SK-N-SH (cell line): ENCODE measurements at regions not wholly inside any gene's neighbourhood (a gene's known extent, or its start where the extent isn't known, plus 50 kb on each side); places are given as distances from the start of the nearest gene placed in this dataset.

Source experiments
- FOXJ3 ChIP-seq: sonication (generic); formaldehyde crosslinking; IDR thresholded peaks from 2 replicates; pipeline ENCODE4 v1.5.1; 2020; ENCODE audit warnings: mild to moderate bottlenecking, missing genetic modification reagents
- RCOR1 ChIP-seq: fragments of 150-350 bp; IDR thresholded peaks from 2 replicates; pipeline ENCODE4 v1.6.1; 2017; ENCODE audit warnings: antibody characterized with exemption, low read length
- RFX5 ChIP-seq: IDR thresholded peaks from 2 replicates; pipeline ENCODE4 v1.6.1; 2012; ENCODE audit warnings: mild to moderate bottlenecking, improper control_type of control experiment, low read length
- SMC3 ChIP-seq: IDR thresholded peaks from 2 replicates; pipeline ENCODE4 v1.6.1; 2012; ENCODE audit warnings: low read depth, low read length, improper control_type of control experiment
- TAF1 ChIP-seq: IDR thresholded peaks from 2 replicates; pipeline ENCODE4 v1.6.1; 2012; ENCODE audit warnings: low read depth, mild to moderate bottlenecking, low read length, moderate library complexity, borderline replicate concordance
- TEAD4 ChIP-seq: IDR thresholded peaks from 2 replicates; pipeline ENCODE4 v1.4.0; 2012; ENCODE audit warnings: mild to moderate bottlenecking, borderline replicate concordance; ENCODE audit not compliant: insufficient read depth
- USF2 ChIP-seq: fragments of 150-350 bp; IDR thresholded peaks from 2 replicates; pipeline ENCODE4 v1.6.1; 2017; ENCODE audit warnings: antibody characterized with exemption, low read length, low read depth, borderline replicate concordance
- TF ChIP-seq, protein P1 (sequence below): fragments of 200-600 bp; sonication (generic); IDR thresholded peaks from 2 replicates; pipeline ENCODE4 v1.6.1; 2017; ENCODE audit warnings: antibody characterized with exemption, mild to moderate bottlenecking, moderate library complexity
- TF ChIP-seq, protein P2 (sequence below): IDR thresholded peaks from 2 replicates; pipeline ENCODE4 v1.4.0; 2012; ENCODE audit warnings: low read depth, borderline replicate concordance
- TF ChIP-seq, protein P3 (sequence below): IDR thresholded peaks from 2 replicates; pipeline ENCODE4 v1.4.0; 2012; ENCODE audit warnings: low read depth

- TF ChIP-seq, protein P1, sequence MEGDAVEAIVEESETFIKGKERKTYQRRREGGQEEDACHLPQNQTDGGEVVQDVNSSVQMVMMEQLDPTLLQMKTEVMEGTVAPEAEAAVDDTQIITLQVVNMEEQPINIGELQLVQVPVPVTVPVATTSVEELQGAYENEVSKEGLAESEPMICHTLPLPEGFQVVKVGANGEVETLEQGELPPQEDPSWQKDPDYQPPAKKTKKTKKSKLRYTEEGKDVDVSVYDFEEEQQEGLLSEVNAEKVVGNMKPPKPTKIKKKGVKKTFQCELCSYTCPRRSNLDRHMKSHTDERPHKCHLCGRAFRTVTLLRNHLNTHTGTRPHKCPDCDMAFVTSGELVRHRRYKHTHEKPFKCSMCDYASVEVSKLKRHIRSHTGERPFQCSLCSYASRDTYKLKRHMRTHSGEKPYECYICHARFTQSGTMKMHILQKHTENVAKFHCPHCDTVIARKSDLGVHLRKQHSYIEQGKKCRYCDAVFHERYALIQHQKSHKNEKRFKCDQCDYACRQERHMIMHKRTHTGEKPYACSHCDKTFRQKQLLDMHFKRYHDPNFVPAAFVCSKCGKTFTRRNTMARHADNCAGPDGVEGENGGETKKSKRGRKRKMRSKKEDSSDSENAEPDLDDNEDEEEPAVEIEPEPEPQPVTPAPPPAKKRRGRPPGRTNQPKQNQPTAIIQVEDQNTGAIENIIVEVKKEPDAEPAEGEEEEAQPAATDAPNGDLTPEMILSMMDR: no peak
- TF ChIP-seq RFX5: no peak
- TF ChIP-seq, protein P2, sequence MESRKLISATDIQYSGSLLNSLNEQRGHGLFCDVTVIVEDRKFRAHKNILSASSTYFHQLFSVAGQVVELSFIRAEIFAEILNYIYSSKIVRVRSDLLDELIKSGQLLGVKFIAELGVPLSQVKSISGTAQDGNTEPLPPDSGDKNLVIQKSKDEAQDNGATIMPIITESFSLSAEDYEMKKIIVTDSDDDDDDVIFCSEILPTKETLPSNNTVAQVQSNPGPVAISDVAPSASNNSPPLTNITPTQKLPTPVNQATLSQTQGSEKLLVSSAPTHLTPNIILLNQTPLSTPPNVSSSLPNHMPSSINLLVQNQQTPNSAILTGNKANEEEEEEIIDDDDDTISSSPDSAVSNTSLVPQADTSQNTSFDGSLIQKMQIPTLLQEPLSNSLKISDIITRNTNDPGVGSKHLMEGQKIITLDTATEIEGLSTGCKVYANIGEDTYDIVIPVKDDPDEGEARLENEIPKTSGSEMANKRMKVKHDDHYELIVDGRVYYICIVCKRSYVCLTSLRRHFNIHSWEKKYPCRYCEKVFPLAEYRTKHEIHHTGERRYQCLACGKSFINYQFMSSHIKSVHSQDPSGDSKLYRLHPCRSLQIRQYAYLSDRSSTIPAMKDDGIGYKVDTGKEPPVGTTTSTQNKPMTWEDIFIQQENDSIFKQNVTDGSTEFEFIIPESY: no peak
- TF ChIP-seq TAF1: no peak
- TF ChIP-seq, protein P3, sequence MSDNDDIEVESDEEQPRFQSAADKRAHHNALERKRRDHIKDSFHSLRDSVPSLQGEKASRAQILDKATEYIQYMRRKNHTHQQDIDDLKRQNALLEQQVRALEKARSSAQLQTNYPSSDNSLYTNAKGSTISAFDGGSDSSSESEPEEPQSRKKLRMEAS: no peak
- no peak for TF ChIP-seq USF2
- TF ChIP-seq FOXJ3 (CRISPR knock-in tag): no peak
- TF ChIP-seq RCOR1: no peak
- TF ChIP-seq TEAD4: no peak
- no peak for TF ChIP-seq SMC3
Observed at GRCh38 chrX:63430026-63430425, 78.9 kb upstream of the SPIN4 start.
